Activated CD8-positive, alpha-beta memory T cell treated with anti-CD3 and anti-CD28 coated beads, Interleukin-2, amount 10 ng/mL, durations not matched to agents 7 days and 5 days (primary cell): ENCODE measurements at regions not wholly inside any gene's neighbourhood (a gene's known extent, or its start where the extent isn't known, plus 50 kb on each side); places are given as distances from the start of the nearest gene placed in this dataset.

Source experiments
- ATAC-seq: fragments of 150-1000 bp; cut with Tn5 transposase; one replicate; pipeline ENCODE4 v1.10.0; 2021; ENCODE audit warnings: moderate library complexity
- CTCF ChIA-PET: fragments of 350-600 bp; sonication (Branson Sonifier 250); formaldehyde crosslinking; loops from one replicate; lab custom pipeline; 2021; ENCODE audit warnings: antibody characterized with exemption; lab: Charles Lee
- DNase-seq: peaks from one replicate; pipeline ENCODE4 v3.0.0-alpha.2; 2020
- H3K27ac Mint-ChIP-seq: one replicate; pipeline ENCODE4 v1.8.0; 2021; ENCODE audit warnings: mild to moderate bottlenecking, mixed read lengths
- H3K27me3 Mint-ChIP-seq: one replicate; pipeline ENCODE4 v1.8.0; 2021; ENCODE audit warnings: mixed read lengths
- H3K36me3 Mint-ChIP-seq: one replicate; pipeline ENCODE4 v1.8.0; 2021; ENCODE audit warnings: mild to moderate bottlenecking, mixed read lengths
- H3K4me1 Mint-ChIP-seq: one replicate; pipeline ENCODE4 v1.8.0; 2021; ENCODE audit warnings: mixed read lengths
- H3K4me3 Mint-ChIP-seq: one replicate; pipeline ENCODE4 v1.8.0; 2021; ENCODE audit warnings: mild to moderate bottlenecking, moderate library complexity, mixed read lengths
- H3K9me3 Mint-ChIP-seq: one replicate; pipeline ENCODE4 v1.8.0; 2022; ENCODE audit warnings: low read depth, mixed read lengths

DNA sequence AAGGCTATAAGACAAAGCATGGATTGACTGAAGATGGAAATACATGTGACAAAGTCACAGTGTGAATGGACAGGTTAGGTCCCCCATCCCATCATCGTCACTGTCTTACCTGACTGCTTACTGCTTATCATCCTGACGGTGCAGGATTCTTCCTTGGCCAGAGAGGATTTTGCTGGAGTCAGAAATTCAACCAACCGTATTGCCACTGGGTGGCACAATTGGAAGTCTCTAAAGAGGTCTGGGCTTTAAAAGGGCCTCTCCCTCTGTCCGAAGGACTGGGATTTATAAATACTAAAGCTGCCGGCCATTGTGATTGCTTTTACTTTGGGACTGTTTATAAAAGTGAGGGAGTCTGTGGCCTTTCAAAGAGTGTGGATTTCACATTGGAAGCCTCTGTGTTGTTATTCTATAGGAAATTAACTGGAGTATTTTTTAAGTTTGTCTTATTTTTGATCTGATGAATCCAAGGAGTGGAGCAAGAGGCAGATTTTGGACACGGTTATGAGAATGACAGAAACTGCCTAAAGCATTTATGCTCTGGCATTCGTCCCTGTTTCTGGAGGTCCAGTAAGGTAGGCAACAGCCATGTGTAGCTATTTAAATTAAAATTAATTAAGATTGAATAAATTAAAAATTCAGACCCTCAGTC is 113.3 kb upstream of the CREB5 start:
- peaks cover 39% of the 10 kb centered on the region for H3K27me3 Mint-ChIP-seq
- no peaks in the 10 kb centered on the region for H3K9me3 Mint-ChIP-seq
- DNase-seq (no peak), ATAC-seq (no peak)
- H3K36me3 Mint-ChIP-seq = no peaks in the 10 kb centered on the region
- H3K4me3 Mint-ChIP-seq = no peak overlapping the region
- no peak overlapping the region for H3K27ac Mint-ChIP-seq
- CTCF ChIA-PET = no interaction called here
- no peaks in the 10 kb centered on the region for H3K4me1 Mint-ChIP-seq

DNA sequence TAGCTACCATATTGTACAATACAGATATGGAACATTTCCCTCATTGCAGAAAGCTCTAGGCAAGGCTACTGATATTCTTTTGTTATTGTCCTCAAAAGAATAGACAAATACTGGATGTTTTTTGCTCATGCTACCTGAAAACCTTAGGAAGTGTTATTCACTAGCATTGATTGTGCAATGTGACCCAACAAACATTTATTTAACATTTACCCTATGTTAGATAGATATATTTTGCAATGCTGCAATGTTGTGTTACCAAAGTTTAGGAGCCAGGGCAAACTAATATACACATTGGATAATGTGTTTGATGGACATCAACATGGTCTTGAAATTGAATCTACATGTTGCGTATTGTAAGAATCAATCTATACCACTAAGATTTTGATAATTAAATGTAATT is 112.8 kb upstream of the CREB5 start:
- CTCF ChIA-PET = interaction anchor here (0.6 kb wide), 1 partner anchor 72 kb away, joined by 4 read pairs; no protein-coding TSS in a partner anchor
- no peaks in the 10 kb centered on the region for H3K36me3 Mint-ChIP-seq

DNA sequence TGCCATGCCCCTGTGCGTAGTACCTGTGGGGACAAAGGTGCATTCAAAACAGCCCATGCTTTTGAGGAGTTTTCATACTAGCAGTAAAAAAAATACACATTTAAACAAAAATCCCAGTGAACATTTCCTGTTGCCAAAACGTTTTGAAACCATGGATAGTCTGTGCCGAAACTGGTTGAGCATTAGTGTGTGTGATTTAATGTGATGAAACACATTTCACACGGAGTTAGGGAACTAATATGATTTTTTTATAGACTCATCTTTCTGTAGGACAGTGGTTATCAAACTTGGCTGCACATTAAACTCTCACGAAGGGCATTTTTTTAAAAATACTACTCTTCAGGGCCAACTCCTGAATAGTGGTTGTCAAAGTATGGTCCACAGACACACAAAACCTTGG is 111.8 kb upstream of the CREB5 start:
- Mint-ChIP-seq H3K9me3 (no peaks in the 10 kb centered on the region), H3K4me3 (no peak overlapping the region), H3K27ac (no peak overlapping the region), H3K27me3 (peaks cover 41% of the 10 kb centered on the region), H3K36me3 (no peaks in the 10 kb centered on the region), H3K4me1 (no peaks in the 10 kb centered on the region)
- ATAC-seq = no peak
- CTCF ChIA-PET = no interaction called here
- DNase-seq = no peak

More for the DNA sequence above, 112.8 kb upstream of the CREB5 start:
- Mint-ChIP-seq H3K4me1 (no peaks in the 10 kb centered on the region), H3K9me3 (no peaks in the 10 kb centered on the region), H3K27ac (no peak overlapping the region), H3K4me3 (no peak overlapping the region), H3K27me3 (peaks cover 37% of the 10 kb centered on the region)
- DNase-seq = no peak
- ATAC-seq = no peak

DNA sequence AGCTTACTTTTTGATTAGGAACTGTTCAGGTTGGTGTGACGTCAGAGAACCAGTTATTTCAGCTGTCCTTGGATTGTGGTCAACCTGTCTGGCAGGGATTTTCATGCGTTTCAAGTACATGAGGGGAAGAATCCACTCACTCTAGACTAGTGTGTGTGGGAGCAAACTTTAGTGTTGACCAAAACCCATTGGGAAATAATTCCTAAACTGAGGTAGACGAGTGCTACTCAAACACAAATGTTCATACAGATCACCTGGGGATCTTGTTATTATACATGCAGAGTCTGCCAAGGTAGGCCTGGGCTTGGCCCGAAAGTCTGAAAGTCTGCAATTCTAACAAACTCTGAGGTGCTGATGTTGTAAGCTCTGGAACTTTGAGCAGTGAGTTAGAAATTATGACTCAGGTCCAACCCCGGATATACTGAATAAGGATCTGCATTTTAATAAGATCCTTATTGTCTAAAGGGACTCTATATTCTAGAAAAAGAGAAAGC is 111.1 kb upstream of the CREB5 start:
- Mint-ChIP-seq H3K4me1 (no peaks in the 10 kb centered on the region), H3K4me3 (no peak overlapping the region), H3K36me3 (no peaks in the 10 kb centered on the region), H3K27ac (no peak overlapping the region), H3K27me3 (peaks cover 35% of the 10 kb centered on the region), H3K9me3 (no peaks in the 10 kb centered on the region)
- CTCF ChIA-PET = no interaction called here
- no peak for ATAC-seq
- DNase-seq = no peak

DNA sequence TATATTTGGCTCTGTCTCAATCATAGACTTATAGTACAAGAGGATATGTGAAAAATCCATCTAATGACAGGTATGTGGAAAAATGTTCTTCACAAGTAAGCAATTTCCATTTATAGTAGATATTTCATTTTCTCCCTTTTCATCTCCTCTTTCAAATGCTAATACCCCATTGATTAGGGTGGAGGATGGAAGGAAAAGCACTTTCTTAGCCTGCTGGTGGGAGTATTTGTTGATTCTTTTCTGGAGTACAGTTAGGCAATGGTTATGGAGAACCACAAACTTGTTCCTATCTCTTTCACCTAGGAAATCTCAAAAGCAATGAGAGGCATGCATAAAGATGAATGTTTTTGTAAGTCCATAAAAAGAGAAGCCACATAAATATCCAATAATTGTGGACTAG is 108.0 kb upstream of the CREB5 start:
- no peaks in the 10 kb centered on the region for H3K4me1 Mint-ChIP-seq
- H3K27me3 Mint-ChIP-seq = peaks cover 27% of the 10 kb centered on the region
- no peak overlapping the region for H3K4me3 Mint-ChIP-seq
- ATAC-seq = no peak
- H3K36me3 Mint-ChIP-seq = no peaks in the 10 kb centered on the region
- no peak for DNase-seq
- no peaks in the 10 kb centered on the region for H3K9me3 Mint-ChIP-seq
- CTCF ChIA-PET = no interaction called here
- H3K27ac Mint-ChIP-seq = no peak overlapping the region

DNA sequence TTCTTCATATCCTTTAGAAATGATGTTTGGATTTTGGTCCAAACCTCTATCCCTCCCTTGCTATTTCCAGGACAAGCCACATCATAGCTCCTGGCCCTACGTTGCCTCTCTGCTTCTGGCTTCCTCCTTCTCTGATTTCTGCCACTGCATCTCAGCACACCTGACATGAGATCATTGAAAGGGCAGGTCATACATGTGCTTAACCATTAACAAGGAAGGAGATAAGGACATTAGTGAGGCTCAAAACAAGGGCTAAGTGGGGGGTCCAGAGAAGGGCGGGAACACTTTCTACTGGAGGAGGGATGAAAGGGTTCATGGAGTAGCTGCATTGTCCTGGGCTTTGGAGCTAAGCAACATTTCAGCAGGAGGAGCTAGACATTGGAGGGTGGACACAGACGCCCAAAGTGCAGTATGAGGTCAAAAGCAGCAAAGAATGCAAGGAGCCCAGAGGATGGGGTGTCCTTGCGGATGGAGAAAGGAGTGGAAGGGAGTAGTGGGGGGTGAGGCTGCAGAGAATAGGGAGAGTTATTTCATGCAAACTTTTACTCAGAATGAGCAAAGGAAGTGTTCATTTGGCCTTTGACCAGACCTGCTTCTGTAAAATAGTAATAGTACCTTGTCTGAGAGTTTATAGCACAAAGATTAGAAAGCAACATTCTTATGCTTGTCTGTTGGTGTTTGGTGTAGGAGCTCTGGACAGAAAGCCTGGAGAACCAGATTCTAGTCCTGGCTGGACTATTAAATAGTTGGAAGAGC is 102.4 kb upstream of the CREB5 start:
- H3K27ac Mint-ChIP-seq = no peak overlapping the region
- H3K27me3 Mint-ChIP-seq = peaks cover 58% of the 10 kb centered on the region
- H3K4me1 Mint-ChIP-seq = peaks cover 5% of the 10 kb centered on the region
- H3K9me3 Mint-ChIP-seq = no peaks in the 10 kb centered on the region
- ATAC-seq = no peak
- H3K4me3 Mint-ChIP-seq = no peak overlapping the region
- DNase-seq = no peak
- H3K36me3 Mint-ChIP-seq = no peaks in the 10 kb centered on the region
- CTCF ChIA-PET = no interaction called here

DNA sequence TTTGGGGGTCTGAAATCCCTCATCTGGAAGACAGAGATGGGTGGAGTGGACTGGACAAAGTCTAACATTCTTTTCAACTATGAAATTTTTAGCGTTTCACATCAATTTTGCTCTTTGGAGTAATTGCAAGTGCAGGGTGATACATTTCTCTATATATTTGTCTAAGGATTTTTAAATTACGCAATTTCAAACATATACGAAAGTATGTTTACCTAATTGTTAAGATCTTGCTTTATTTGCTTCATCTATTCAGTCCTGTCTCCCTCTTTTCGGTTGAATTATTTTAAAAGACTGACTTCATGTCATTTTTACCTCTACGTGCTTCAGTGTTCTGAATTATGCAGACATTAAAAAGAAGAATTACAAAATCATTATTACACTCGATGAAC is 101.9 kb upstream of the CREB5 start:
- no peaks in the 10 kb centered on the region for H3K9me3 Mint-ChIP-seq
- ATAC-seq (no peak), DNase-seq (no peak)
- no peak overlapping the region for H3K27ac Mint-ChIP-seq
- no peak overlapping the region for H3K4me3 Mint-ChIP-seq
- no peaks in the 10 kb centered on the region for H3K36me3 Mint-ChIP-seq
- H3K4me1 Mint-ChIP-seq = peaks cover 5% of the 10 kb centered on the region
- CTCF ChIA-PET = no interaction called here
- H3K27me3 Mint-ChIP-seq = peaks cover 58% of the 10 kb centered on the region

DNA sequence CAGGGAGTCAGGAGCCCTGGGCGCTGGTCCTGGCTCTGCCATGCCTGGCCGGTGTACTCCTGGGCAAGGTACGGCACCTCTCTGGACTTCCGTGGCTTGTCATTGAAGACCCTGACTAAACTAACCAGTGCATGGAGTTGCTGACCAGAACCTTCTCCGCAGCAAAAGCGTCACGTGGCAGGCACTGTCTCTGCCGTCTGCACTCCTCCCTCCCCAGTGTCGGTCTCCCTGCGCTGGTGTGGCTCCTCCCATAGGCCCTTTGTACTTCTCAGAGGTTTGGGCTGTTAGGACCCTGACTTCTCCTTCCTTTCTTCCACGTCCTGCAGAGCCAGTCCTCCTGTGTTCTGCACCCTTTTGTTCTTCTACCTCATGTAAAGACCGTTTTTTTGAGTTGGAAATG is 100.6 kb upstream of the CREB5 start:
- CTCF ChIA-PET = no interaction called here
- Mint-ChIP-seq H3K9me3 (no peaks in the 10 kb centered on the region), H3K27ac (no peak overlapping the region), H3K27me3 (peaks cover 69% of the 10 kb centered on the region), H3K4me3 (no peak overlapping the region), H3K4me1 (peaks cover 5% of the 10 kb centered on the region), H3K36me3 (no peaks in the 10 kb centered on the region)
- DNase-seq (no peak), ATAC-seq (no peak)

DNA sequence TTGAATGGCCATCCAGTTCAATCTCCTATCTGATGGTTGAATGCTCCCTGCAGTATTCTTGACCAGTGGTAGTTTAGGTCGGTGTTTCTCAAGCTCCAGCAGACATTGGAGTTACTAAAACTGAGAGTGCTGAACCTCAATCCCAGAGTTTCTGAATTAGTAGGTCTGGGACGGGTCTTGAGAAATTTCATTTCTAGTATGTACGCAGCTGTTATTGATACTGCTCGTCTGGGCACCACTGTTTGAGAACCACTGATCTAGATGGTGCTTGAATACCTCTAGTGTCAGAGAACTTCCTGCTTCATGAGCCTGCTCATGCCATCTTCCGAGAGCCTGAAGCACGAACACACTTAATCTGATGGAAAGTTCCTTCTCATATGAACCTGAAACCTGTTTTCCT is 99.4 kb upstream of the CREB5 start:
- H3K27ac Mint-ChIP-seq = no peak overlapping the region
- no peaks in the 10 kb centered on the region for H3K36me3 Mint-ChIP-seq
- H3K27me3 Mint-ChIP-seq = peaks cover 77% of the 10 kb centered on the region
- no peak for ATAC-seq
- no peaks in the 10 kb centered on the region for H3K9me3 Mint-ChIP-seq
- CTCF ChIA-PET = no interaction called here
- H3K4me1 Mint-ChIP-seq = peaks cover 10% of the 10 kb centered on the region
- no peak overlapping the region for H3K4me3 Mint-ChIP-seq
- DNase-seq = no peak

DNA sequence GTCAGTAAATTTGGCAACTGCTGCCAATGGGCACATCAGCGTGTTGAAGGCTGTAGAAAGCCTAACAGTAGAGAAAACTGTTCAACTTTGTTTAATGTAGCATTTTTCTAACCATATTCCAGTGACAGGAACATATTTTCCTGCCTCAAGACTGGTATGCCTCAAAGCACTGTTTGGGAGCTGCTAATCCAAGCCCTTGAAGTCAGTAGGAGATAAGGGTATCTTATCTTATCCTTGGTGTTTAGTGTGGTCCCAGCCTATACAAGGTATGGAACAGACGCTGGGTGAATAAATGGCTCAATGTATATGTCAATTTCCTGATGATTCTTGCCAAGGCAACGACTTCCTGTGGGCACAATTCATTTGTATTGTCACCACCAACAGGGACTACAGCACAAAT is 97.5 kb upstream of the CREB5 start:
- Mint-ChIP-seq H3K9me3 (no peaks in the 10 kb centered on the region), H3K27ac (no peak overlapping the region), H3K4me3 (no peak overlapping the region), H3K27me3 (peaks cover 72% of the 10 kb centered on the region), H3K36me3 (no peaks in the 10 kb centered on the region), H3K4me1 (peaks cover 10% of the 10 kb centered on the region)
- ATAC-seq (no peak), DNase-seq (no peak)
- CTCF ChIA-PET = interaction anchor here (0.7 kb wide), 1 partner anchor 121 kb away, joined by 3 read pairs; no protein-coding TSS in a partner anchor

DNA sequence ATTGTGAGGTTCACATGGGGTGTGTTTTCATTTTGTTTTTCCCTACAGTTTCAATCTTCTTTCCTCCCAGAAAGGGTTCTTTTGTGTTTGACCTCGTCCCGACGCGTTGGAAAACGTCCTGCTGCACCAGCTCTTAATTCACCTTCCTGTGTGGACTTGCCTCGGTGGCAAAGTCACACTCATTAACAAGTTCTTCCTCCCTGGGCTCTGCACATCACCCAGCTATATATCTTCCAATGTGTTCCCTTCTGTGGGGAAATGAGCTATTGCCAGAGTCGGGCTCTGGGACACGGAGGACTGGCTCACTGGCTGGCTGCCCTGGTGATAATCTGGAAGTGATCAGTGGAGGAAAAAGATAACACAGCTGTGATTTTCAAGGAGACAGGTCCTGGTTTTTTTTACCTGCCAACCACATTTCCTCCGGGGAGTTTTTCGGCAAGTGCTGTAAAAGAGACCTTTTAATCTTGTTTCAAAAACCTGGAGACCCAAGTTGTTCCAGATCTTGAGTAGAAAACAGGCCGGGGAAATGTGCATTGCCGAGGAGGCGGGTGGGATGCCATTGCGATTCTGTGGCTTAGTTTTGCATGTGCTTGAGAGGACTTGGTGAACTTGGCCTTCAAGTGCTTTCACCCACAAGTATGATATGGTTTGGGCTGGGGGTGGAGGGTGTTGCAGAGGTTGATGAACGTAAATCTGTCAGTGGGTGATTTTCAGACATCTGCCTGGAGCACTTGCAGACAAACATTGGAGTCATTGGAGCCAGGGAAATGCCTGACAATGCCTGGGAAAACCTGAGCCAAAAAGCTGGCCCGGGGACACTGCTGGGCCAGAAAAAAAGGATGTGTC is 96.5 kb upstream of the CREB5 start:
- no peak overlapping the region for H3K4me3 Mint-ChIP-seq
- H3K27me3 Mint-ChIP-seq = peaks cover 69% of the 10 kb centered on the region
- CTCF ChIA-PET = interaction anchor here (0.7 kb wide), 1 partner anchor 120 kb away, joined by 3 read pairs; no protein-coding TSS in a partner anchor
- ATAC-seq (no peak), DNase-seq (no peak)
- no peaks in the 10 kb centered on the region for H3K9me3 Mint-ChIP-seq
- peaks cover 10% of the 10 kb centered on the region for H3K4me1 Mint-ChIP-seq
- no peaks in the 10 kb centered on the region for H3K36me3 Mint-ChIP-seq
- no peak overlapping the region for H3K27ac Mint-ChIP-seq

DNA sequence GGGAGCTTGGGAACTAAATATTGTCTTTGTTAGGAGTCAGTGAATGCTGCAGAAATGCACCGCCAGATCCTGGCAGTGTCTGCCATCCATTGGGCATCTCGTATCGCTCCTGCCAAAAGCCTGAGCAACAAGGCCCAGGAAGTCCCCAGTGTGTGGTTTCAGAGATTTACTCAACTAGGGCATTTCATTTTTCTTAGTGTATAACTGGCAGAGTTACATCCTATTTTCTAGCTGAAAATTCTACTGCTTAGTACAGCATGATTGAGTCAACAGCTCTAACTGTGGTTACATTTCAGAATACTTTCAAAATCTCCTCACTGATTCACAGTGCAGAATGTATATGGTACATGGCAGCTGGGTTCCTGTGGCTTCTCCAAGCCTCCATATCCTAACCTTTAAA is 95.8 kb upstream of the CREB5 start:
- Mint-ChIP-seq H3K27me3 (peaks cover 69% of the 10 kb centered on the region), H3K4me1 (peaks cover 10% of the 10 kb centered on the region), H3K9me3 (no peaks in the 10 kb centered on the region), H3K4me3 (no peak overlapping the region), H3K36me3 (no peaks in the 10 kb centered on the region), H3K27ac (no peak overlapping the region)
- CTCF ChIA-PET = no interaction called here
- ATAC-seq = no peak
- DNase-seq = no peak

DNA sequence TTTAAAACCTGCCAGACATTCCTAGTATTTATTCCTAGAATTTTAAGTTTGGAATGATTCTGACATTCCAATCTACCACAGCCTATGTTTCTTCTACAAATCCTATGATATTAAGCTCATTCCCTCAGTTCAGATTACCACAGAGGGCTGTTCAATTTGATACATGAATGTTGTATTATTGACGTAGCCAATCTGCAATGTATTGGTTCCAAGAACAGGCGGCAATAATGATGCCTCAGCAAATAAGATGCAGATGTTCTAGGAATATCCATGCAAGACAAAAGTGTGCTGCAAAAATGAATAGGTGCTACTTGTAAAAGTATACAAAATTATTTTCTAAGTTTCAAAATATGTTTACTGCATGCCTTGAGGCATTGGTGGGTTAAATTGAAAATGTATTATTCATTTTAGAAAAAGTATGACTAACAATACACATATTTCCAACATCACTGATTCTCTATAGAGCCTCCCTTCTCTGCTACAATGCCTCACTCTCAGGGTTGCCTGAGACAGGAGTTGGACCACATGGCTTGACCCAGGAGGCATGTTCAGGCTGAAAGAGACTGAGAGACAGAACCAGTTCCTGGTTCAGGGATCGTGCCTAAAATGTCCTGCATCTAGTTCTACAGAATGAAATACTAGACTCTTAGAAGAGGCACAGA is 94.1 kb upstream of the CREB5 start:
- ATAC-seq = no peak
- no peaks in the 10 kb centered on the region for H3K36me3 Mint-ChIP-seq
- H3K4me1 Mint-ChIP-seq = peaks cover 5% of the 10 kb centered on the region
- H3K27me3 Mint-ChIP-seq = peaks cover 53% of the 10 kb centered on the region
- H3K27ac Mint-ChIP-seq = no peak overlapping the region
- no peak overlapping the region for H3K4me3 Mint-ChIP-seq
- H3K9me3 Mint-ChIP-seq = no peaks in the 10 kb centered on the region
- DNase-seq = no peak
- CTCF ChIA-PET = no interaction called here
